ENCODE measurements at regions not wholly inside any gene's neighbourhood (a gene's known extent, or its start where the extent isn't known, plus 50 kb on each side); places are given as distances from the start of the nearest gene placed in this dataset.

DNA sequence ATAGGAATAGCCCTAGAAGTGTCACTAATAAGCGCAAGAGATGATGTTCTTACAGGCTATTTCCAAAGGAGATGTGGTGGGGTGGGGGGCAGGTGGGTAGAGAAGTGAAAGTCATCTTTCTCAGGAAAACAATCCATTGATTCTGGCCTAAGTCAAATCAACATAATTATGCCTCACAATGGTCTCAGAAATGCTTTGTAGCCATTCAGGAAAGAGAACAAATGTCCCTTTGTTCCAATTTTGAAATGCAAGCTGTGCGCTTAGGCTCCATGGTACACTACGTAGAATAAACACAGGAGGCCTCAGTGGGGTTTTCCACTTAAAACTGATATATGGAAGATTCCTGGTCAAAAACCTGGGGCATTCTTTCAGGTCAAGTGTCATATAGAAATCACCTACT is 529.9 kb upstream of the KLHL29 start:
- H2AFZ ChIP-seq (ENCODE audit: low read length): no peak overlapping the region
- H3K9me3 ChIP-seq (ENCODE audit: control insufficient read depth, insufficient read depth, low read depth, low read length): no peaks in the 10 kb centered on the region
- no peak for DNase-seq (ENCODE audit: low read depth in 2 of 2)
- no peak overlapping the region for H3K27ac ChIP-seq (ENCODE audit: insufficient read depth, low read length)
- H3K79me2 ChIP-seq (ENCODE audit: control insufficient read depth, insufficient read depth, low read length): no peaks in the 10 kb centered on the region
- no peaks in the 10 kb centered on the region for H4K20me1 ChIP-seq (ENCODE audit: control insufficient read depth, extremely low read depth, insufficient read depth, low read length)
- TF ChIP-seq EZH2 (IDR thresholded peaks at IDR 0.05; ENCODE audit: low read length, missing control alignments): no peak
- TF ChIP-seq, protein P1, sequence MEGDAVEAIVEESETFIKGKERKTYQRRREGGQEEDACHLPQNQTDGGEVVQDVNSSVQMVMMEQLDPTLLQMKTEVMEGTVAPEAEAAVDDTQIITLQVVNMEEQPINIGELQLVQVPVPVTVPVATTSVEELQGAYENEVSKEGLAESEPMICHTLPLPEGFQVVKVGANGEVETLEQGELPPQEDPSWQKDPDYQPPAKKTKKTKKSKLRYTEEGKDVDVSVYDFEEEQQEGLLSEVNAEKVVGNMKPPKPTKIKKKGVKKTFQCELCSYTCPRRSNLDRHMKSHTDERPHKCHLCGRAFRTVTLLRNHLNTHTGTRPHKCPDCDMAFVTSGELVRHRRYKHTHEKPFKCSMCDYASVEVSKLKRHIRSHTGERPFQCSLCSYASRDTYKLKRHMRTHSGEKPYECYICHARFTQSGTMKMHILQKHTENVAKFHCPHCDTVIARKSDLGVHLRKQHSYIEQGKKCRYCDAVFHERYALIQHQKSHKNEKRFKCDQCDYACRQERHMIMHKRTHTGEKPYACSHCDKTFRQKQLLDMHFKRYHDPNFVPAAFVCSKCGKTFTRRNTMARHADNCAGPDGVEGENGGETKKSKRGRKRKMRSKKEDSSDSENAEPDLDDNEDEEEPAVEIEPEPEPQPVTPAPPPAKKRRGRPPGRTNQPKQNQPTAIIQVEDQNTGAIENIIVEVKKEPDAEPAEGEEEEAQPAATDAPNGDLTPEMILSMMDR (conservative IDR thresholded peaks at IDR 0.05 in 1 of 2, IDR thresholded peaks at IDR 0.05 in 1 of 2; ENCODE audit: low read depth in 1 of 2, low read length in 2 of 2): no peak
- H3K27me3 ChIP-seq (ENCODE audit: control insufficient read depth, insufficient read depth, low read length): no peaks in the 10 kb centered on the region
- no peaks in the 10 kb centered on the region for H3K4me1 ChIP-seq (ENCODE audit: control insufficient read depth, extremely low read depth, insufficient read depth, low read length)
- H3K36me3 ChIP-seq (ENCODE audit: control insufficient read depth, insufficient read depth, low read length): no peaks in the 10 kb centered on the region
- no peak overlapping the region for H3K4me3 ChIP-seq (replicated peaks in 1 of 4; ENCODE audit: control extremely low read depth in 1 of 4, insufficient read depth in 1 of 4, low read depth in 3 of 4, low read length in 4 of 4)
- H3K9ac ChIP-seq (ENCODE audit: insufficient read depth, low read length): no peak overlapping the region
- H3K4me2 ChIP-seq (ENCODE audit: extremely low read depth, insufficient read depth, low read length): no peak overlapping the region

DNA sequence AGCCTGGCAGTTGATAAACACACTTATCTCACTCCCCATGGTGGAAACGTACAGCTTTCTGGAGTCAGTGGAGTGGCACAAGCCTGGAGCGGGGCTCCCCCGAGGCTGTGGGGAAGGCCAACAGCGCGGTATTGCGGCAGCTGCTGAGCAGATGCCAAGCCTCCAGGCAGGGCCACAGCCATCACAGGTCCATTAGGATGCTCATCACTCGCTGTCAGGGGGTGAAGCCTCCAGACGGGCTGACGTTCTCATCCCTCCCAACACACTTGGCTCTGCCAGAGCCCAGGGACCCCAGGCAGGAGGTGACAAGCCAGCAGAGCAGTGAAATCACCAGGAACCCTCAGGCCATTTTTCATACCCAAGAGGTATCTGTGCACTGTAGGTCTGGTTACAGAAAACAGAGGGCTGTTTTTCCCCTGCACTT is 529.2 kb upstream of the KLHL29 start:
- Histone ChIP-seq H3K4me2 (ENCODE audit: extremely low read depth, insufficient read depth, low read length) (no peak overlapping the region), H3K79me2 (ENCODE audit: control insufficient read depth, insufficient read depth, low read length) (no peaks in the 10 kb centered on the region)

DNA sequence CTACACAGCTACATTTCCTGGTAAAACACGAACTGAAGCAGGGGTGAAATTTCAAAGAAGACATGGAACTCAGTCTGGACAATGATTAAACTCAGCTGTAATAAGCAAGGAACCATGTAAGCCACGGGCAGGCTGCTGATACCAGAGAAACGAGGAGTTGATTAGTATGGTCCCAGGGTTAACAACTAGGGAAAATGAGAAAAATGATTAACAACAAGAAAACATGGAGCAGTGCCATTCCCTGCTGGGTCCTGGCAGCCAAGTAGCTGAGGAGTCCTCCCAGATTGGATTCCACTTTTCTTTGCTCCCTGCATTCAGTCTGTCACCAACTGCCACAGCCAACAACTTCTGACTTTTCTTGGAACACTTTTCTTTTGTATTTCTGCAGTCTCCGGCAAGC is 517.0 kb upstream of the KLHL29 start:
- Histone ChIP-seq H3K9ac (ENCODE audit: insufficient read depth, low read length) (no peak overlapping the region), H3K4me1 (ENCODE audit: control insufficient read depth, extremely low read depth, insufficient read depth, low read length) (no peaks in the 10 kb centered on the region), H2AFZ (ENCODE audit: low read length) (no peak overlapping the region), H3K27ac (ENCODE audit: insufficient read depth, low read length) (no peak overlapping the region), H3K4me3 (replicated peaks in 1 of 4; ENCODE audit: control extremely low read depth in 1 of 4, insufficient read depth in 1 of 4, low read depth in 3 of 4, low read length in 4 of 4) (no peak overlapping the region), H3K4me2 (ENCODE audit: extremely low read depth, insufficient read depth, low read length) (no peak overlapping the region), H3K79me2 (ENCODE audit: control insufficient read depth, insufficient read depth, low read length) (no peaks in the 10 kb centered on the region), H3K36me3 (ENCODE audit: control insufficient read depth, insufficient read depth, low read length) (no peaks in the 10 kb centered on the region), H4K20me1 (ENCODE audit: control insufficient read depth, extremely low read depth, insufficient read depth, low read length) (no peaks in the 10 kb centered on the region), H3K9me3 (ENCODE audit: control insufficient read depth, insufficient read depth, low read depth, low read length) (no peaks in the 10 kb centered on the region), H3K27me3 (ENCODE audit: control insufficient read depth, insufficient read depth, low read length) (no peaks in the 10 kb centered on the region)
- DNase-seq (ENCODE audit: low read depth in 2 of 2): no peak
- TF ChIP-seq, protein P1 (conservative IDR thresholded peaks at IDR 0.05 in 1 of 2, IDR thresholded peaks at IDR 0.05 in 1 of 2; ENCODE audit: low read depth in 1 of 2, low read length in 2 of 2): no peak
- TF ChIP-seq EZH2 (IDR thresholded peaks at IDR 0.05; ENCODE audit: low read length, missing control alignments): no peak

More for the DNA sequence above, 529.2 kb upstream of the KLHL29 start:
- Histone ChIP-seq H3K36me3 (ENCODE audit: control insufficient read depth, insufficient read depth, low read length) (no peaks in the 10 kb centered on the region), H3K9ac (ENCODE audit: insufficient read depth, low read length) (no peak overlapping the region), H3K27me3 (ENCODE audit: control insufficient read depth, insufficient read depth, low read length) (no peaks in the 10 kb centered on the region), H3K27ac (ENCODE audit: insufficient read depth, low read length) (no peak overlapping the region), H3K9me3 (ENCODE audit: control insufficient read depth, insufficient read depth, low read depth, low read length) (no peaks in the 10 kb centered on the region), H3K4me3 (replicated peaks in 1 of 4; ENCODE audit: control extremely low read depth in 1 of 4, insufficient read depth in 1 of 4, low read depth in 3 of 4, low read length in 4 of 4) (no peak overlapping the region), H2AFZ (ENCODE audit: low read length) (no peak overlapping the region), H4K20me1 (ENCODE audit: control insufficient read depth, extremely low read depth, insufficient read depth, low read length) (no peaks in the 10 kb centered on the region), H3K4me1 (ENCODE audit: control insufficient read depth, extremely low read depth, insufficient read depth, low read length) (no peaks in the 10 kb centered on the region)
- TF ChIP-seq, protein P1 (conservative IDR thresholded peaks at IDR 0.05 in 1 of 2, IDR thresholded peaks at IDR 0.05 in 1 of 2; ENCODE audit: low read depth in 1 of 2, low read length in 2 of 2): no peak
- no peak for TF ChIP-seq EZH2 (IDR thresholded peaks at IDR 0.05; ENCODE audit: low read length, missing control alignments)
- no peak for DNase-seq (ENCODE audit: low read depth in 2 of 2)
